ENCODE measurements at regions not wholly inside any gene's neighbourhood (a gene's known extent, or its start where the extent isn't known, plus 50 kb on each side); places are given as distances from the start of the nearest gene placed in this dataset.

GRCh38 chr2:145615626-145616025 is 1095.7 kb upstream of the ZEB2 start:
- no peak overlapping the region for H3K27ac ChIP-seq
- no peaks in the 10 kb centered on the region for H3K36me3 ChIP-seq
- H3K4me3 ChIP-seq: no peak overlapping the region
- TF ChIP-seq, protein P1, sequence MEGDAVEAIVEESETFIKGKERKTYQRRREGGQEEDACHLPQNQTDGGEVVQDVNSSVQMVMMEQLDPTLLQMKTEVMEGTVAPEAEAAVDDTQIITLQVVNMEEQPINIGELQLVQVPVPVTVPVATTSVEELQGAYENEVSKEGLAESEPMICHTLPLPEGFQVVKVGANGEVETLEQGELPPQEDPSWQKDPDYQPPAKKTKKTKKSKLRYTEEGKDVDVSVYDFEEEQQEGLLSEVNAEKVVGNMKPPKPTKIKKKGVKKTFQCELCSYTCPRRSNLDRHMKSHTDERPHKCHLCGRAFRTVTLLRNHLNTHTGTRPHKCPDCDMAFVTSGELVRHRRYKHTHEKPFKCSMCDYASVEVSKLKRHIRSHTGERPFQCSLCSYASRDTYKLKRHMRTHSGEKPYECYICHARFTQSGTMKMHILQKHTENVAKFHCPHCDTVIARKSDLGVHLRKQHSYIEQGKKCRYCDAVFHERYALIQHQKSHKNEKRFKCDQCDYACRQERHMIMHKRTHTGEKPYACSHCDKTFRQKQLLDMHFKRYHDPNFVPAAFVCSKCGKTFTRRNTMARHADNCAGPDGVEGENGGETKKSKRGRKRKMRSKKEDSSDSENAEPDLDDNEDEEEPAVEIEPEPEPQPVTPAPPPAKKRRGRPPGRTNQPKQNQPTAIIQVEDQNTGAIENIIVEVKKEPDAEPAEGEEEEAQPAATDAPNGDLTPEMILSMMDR (IDR thresholded peaks at IDR 0.05): no peak
- intact Hi-C loops (cut with DNase I; ENCODE audit: low total_unique reads): no loop called here
- no peaks in the 10 kb centered on the region for H3K4me1 ChIP-seq
- H3K9me3 ChIP-seq: no peaks in the 10 kb centered on the region
- H3K27me3 ChIP-seq: no peaks in the 10 kb centered on the region
- no peak for DNase-seq

- intact Hi-C loops (cut with DNase I; ENCODE audit: low total_unique reads): no loop called here
- no peaks in the 10 kb centered on the region for H3K27me3 ChIP-seq
These were observed 1090.0 kb upstream of the ZEB2 start for GRCh38 chr2:145609951-145610350.

GRCh38 chr2:145601361-145601925 is 1081.5 kb upstream of the ZEB2 start:
- Histone ChIP-seq H3K4me3 (no peak overlapping the region), H3K27ac (no peak overlapping the region), H3K9me3 (no peaks in the 10 kb centered on the region), H3K27me3 (no peaks in the 10 kb centered on the region), H3K36me3 (no peaks in the 10 kb centered on the region), H3K4me1 (no peaks in the 10 kb centered on the region)
- intact Hi-C loops (cut with DNase I; ENCODE audit: low total_unique reads): no loop called here
- TF ChIP-seq, protein P1 (IDR thresholded peaks at IDR 0.05): no peak
- no peak for TF ChIP-seq POLR2A (IDR thresholded peaks at IDR 0.05)
- no peak for DNase-seq

More at GRCh38 chr2:145609951-145610350, 1090.0 kb upstream of the ZEB2 start:
- H3K27ac ChIP-seq: no peak overlapping the region
- H3K4me1 ChIP-seq: no peaks in the 10 kb centered on the region
- DNase-seq: no peak
- H3K9me3 ChIP-seq: no peaks in the 10 kb centered on the region
- TF ChIP-seq, protein P1 (IDR thresholded peaks at IDR 0.05): no peak
- no peak for TF ChIP-seq POLR2A (IDR thresholded peaks at IDR 0.05)
- H3K36me3 ChIP-seq: peaks cover 0 to 2% of the 10 kb centered on the region in 2 donors
- H3K4me3 ChIP-seq: no peak overlapping the region

GRCh38 chr2:145600811-145601210 is 1080.9 kb upstream of the ZEB2 start:
- Histone ChIP-seq H3K4me3 (no peak overlapping the region), H3K9me3 (no peaks in the 10 kb centered on the region), H3K36me3 (no peaks in the 10 kb centered on the region), H3K27me3 (no peaks in the 10 kb centered on the region), H3K27ac (no peak overlapping the region), H3K4me1 (no peaks in the 10 kb centered on the region)
- intact Hi-C loops (cut with DNase I; ENCODE audit: low total_unique reads): no loop called here
- no peak for DNase-seq
- TF ChIP-seq, protein P1 (IDR thresholded peaks at IDR 0.05): no peak
- TF ChIP-seq POLR2A (IDR thresholded peaks at IDR 0.05): no peak

DNA sequence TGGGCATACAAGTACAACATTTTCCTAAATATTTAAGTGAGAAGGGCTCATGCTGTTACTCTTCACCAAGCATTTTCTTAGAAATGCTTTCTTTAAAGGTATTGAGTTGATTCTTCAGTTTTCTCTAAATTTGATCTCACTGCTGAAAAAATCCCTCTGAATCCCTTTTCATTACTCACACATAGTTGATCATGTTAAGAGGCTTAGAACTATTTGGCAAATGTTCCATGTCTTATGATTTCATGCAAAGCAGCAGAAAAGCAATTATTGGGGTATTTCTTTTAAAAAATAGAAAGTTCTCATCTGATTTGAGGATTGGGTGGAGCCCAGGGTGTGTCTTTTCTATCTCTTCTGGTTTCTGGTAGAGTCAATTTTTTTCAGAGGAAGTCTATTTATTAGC is 1079.8 kb upstream of the ZEB2 start:
- H3K4me3 ChIP-seq: no peak overlapping the region
- no peaks in the 10 kb centered on the region for H3K27me3 ChIP-seq
- TF ChIP-seq, protein P1 (IDR thresholded peaks at IDR 0.05): no peak
- no peak for TF ChIP-seq POLR2A (IDR thresholded peaks at IDR 0.05)
- no peaks in the 10 kb centered on the region for H3K4me1 ChIP-seq
- no peak for DNase-seq
- H3K27ac ChIP-seq: no peak overlapping the region
- intact Hi-C loops (cut with DNase I; ENCODE audit: low total_unique reads): no loop called here
- H3K36me3 ChIP-seq: no peaks in the 10 kb centered on the region
- H3K9me3 ChIP-seq: no peaks in the 10 kb centered on the region

All from uterus (tissue), 3 donors.